Stimulated activated CD4-positive, alpha-beta T cell treated with anti-CD3 and anti-CD28 coated beads, Interleukin-2, amount 100 ng/mL, for 48 hours (primary cell): ENCODE measurements at regions not wholly inside any gene's neighbourhood (a gene's known extent, or its start where the extent isn't known, plus 50 kb on each side); places are given as distances from the start of the nearest gene placed in this dataset.

ENCODE experiments used
- DNase-seq, 2 donors: peaks; one replicate each; pipeline ENCODE4 v3.0.0-alpha.2; 2020

DNA sequence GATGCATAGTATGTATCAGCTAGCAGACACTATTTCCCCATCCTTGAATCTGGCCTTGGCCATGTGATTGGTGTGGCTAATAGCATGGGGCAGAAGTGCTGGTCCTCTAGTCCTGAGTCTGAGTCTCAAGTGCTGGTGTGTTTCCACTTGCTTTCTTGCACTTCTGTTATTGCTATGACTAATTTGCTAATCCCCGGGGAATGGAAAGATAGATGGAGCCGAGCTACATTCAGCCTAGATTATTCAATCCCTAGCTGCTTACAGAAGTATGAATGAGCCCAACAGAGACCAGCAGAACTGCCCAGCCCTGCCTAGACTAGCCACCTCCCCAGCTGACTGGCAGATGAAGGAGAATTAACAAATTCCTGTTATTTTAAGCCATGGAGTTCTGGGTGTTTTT lies 53.2 kb upstream of the SYPL1 start:
- DNase-seq, result no peak

DNA sequence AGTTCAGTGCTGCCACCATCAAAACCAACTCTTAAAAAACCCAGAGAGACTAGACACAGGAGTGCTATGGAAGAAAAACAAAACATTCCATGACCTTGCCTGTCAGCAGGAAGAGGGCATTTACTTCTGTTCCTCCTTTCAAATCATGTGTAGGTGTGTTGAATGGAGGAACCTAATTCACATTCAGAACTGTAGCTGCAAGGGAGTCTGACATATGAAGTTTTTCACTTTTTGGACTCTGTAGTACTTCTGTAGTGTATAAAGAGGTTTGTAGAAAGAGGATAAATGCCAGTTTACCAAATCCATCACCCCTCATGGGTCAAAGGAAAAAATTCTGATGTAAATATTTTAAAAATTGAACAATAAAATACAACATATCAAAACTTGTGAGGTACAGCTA lies 51.1 kb upstream of the SYPL1 start:
- no peak for DNase-seq
